ENCODE measurements at regions not wholly inside any gene's neighbourhood (a gene's known extent, or its start where the extent isn't known, plus 50 kb on each side); places are given as distances from the start of the nearest gene placed in this dataset.

- Histone ChIP-seq H3K9me2 (ENCODE audit: insufficient read depth, low read length) (no peaks in the 10 kb centered on the region), H3K27ac (ENCODE audit: low read length) (no peak overlapping the region), H3K9ac (ENCODE audit: low read length) (no peak overlapping the region), H3F3A (ENCODE audit: insufficient read depth, low read length, poor library complexity, severe bottlenecking) (no peaks in the 10 kb centered on the region), H3K4me2 (ENCODE audit: low read length) (no peak overlapping the region), H3K79me2 (replicated peaks; ENCODE audit: insufficient read depth, low read length) (no peaks in the 10 kb centered on the region), H2AFZ (ENCODE audit: low read depth, low read length) (no peak overlapping the region), H3K9me3 (ENCODE audit: low read length) (no peaks in the 10 kb centered on the region), H4K20me1 (ENCODE audit: insufficient read depth) (no peaks in the 10 kb centered on the region), H3K27me3 (ENCODE audit: insufficient read depth, low read depth, low read length) (no peaks in the 10 kb centered on the region), H3K36me3 (ENCODE audit: insufficient read depth, low read length) (no peaks in the 10 kb centered on the region), H3K4me3 (ENCODE audit: low read length) (no peak overlapping the region)
- TF ChIP-seq SMC3 (conservative IDR thresholded peaks at IDR 0.05; ENCODE audit: poor library complexity) (no peak), EZH2 (IDR thresholded peaks at IDR 0.05; ENCODE audit: borderline replicate concordance, insufficient read depth, low read length, poor library complexity, severe bottlenecking) (no peak), REST (IDR thresholded peaks at IDR 0.05; ENCODE audit: borderline replicate concordance) (no peak), TAF1 (IDR thresholded peaks at IDR 0.05; ENCODE audit: low read depth) (no peak), MXI1 (conservative IDR thresholded peaks at IDR 0.05; ENCODE audit: poor library complexity, severe bottlenecking) (no peak), RAD21 (conservative IDR thresholded peaks at IDR 0.05) (no peak), EP300 (conservative IDR thresholded peaks at IDR 0.05; ENCODE audit: poor library complexity, severe bottlenecking) (no peak), POLR2AphosphoS5 (IDR thresholded peaks at IDR 0.05) (no peak)
- TF ChIP-seq, protein P1, sequence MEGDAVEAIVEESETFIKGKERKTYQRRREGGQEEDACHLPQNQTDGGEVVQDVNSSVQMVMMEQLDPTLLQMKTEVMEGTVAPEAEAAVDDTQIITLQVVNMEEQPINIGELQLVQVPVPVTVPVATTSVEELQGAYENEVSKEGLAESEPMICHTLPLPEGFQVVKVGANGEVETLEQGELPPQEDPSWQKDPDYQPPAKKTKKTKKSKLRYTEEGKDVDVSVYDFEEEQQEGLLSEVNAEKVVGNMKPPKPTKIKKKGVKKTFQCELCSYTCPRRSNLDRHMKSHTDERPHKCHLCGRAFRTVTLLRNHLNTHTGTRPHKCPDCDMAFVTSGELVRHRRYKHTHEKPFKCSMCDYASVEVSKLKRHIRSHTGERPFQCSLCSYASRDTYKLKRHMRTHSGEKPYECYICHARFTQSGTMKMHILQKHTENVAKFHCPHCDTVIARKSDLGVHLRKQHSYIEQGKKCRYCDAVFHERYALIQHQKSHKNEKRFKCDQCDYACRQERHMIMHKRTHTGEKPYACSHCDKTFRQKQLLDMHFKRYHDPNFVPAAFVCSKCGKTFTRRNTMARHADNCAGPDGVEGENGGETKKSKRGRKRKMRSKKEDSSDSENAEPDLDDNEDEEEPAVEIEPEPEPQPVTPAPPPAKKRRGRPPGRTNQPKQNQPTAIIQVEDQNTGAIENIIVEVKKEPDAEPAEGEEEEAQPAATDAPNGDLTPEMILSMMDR (IDR thresholded peaks at IDR 0.05; ENCODE audit: poor library complexity, severe bottlenecking) = no peak
These were observed 349.6 kb downstream of the TFEC start for GRCh38 chr7:115680921-115681320.

- no peak overlapping the region for H2AFZ ChIP-seq (ENCODE audit: low read depth, low read length)
- H3F3A ChIP-seq (ENCODE audit: insufficient read depth, low read length, poor library complexity, severe bottlenecking) = no peaks in the 10 kb centered on the region
- no peak overlapping the region for H3K4me2 ChIP-seq (ENCODE audit: low read length)
- no peaks in the 10 kb centered on the region for H3K27me3 ChIP-seq (ENCODE audit: insufficient read depth, low read depth, low read length)
- H4K20me1 ChIP-seq (ENCODE audit: insufficient read depth) = no peaks in the 10 kb centered on the region
- no peak overlapping the region for H3K9ac ChIP-seq (ENCODE audit: low read length)
- H3K9me3 ChIP-seq (ENCODE audit: low read length) = no peaks in the 10 kb centered on the region
- H3K36me3 ChIP-seq (ENCODE audit: insufficient read depth, low read length) = no peaks in the 10 kb centered on the region
- TF ChIP-seq TAF1 (IDR thresholded peaks at IDR 0.05; ENCODE audit: low read depth) (no peak), POLR2AphosphoS5 (IDR thresholded peaks at IDR 0.05) (peak; percentile 79), EP300 (conservative IDR thresholded peaks at IDR 0.05; ENCODE audit: poor library complexity, severe bottlenecking) (peak; percentile 78), RAD21 (conservative IDR thresholded peaks at IDR 0.05) (peak; percentile 66), REST (IDR thresholded peaks at IDR 0.05; ENCODE audit: borderline replicate concordance) (no peak), EZH2 (IDR thresholded peaks at IDR 0.05; ENCODE audit: borderline replicate concordance, insufficient read depth, low read length, poor library complexity, severe bottlenecking) (no peak), MXI1 (conservative IDR thresholded peaks at IDR 0.05; ENCODE audit: poor library complexity, severe bottlenecking) (no peak), SMC3 (conservative IDR thresholded peaks at IDR 0.05; ENCODE audit: poor library complexity) (peak; percentile 65)
- TF ChIP-seq, protein P1 (IDR thresholded peaks at IDR 0.05; ENCODE audit: poor library complexity, severe bottlenecking) = peak; percentile 75
- no peak overlapping the region for H3K27ac ChIP-seq (ENCODE audit: low read length)
- no peaks in the 10 kb centered on the region for H3K79me2 ChIP-seq (replicated peaks; ENCODE audit: insufficient read depth, low read length)
- H3K9me2 ChIP-seq (ENCODE audit: insufficient read depth, low read length) = no peaks in the 10 kb centered on the region
- H3K4me3 ChIP-seq (ENCODE audit: low read length) = no peak overlapping the region
These were observed 350.6 kb downstream of the TFEC start for GRCh38 chr7:115679976-115680375.

Data from neural cell (in vitro differentiated cells).